Left ventricle myocardium inferior (tissue), 1 donor: ENCODE measurements at regions not wholly inside any gene's neighbourhood (a gene's known extent, or its start where the extent isn't known, plus 50 kb on each side); places are given as distances from the start of the nearest gene placed in this dataset.

ENCODE experiments used
- DNase-seq: peaks from one replicate; pipeline ENCODE4 v3.0.0-alpha.2; 2020
- H3K27ac ChIP-seq: fragments of 200-600 bp; replicated peaks from 2 replicates; pipeline ENCODE4 v1.8.0; 2021
- H3K27me3 ChIP-seq: fragments of 200-600 bp; 2 replicates; pipeline ENCODE4 v1.8.0; 2021; ENCODE audit warnings: low read depth
- H3K36me3 ChIP-seq: fragments of 200-600 bp; 2 replicates; pipeline ENCODE4 v1.8.0; 2021
- H3K4me1 ChIP-seq: fragments of 200-600 bp; 2 replicates; pipeline ENCODE4 v1.8.0; 2021
- H3K4me3 ChIP-seq: fragments of 200-600 bp; 2 replicates; pipeline ENCODE4 v1.8.0; 2021; ENCODE audit warnings: mild to moderate bottlenecking, moderate library complexity
- H3K9me3 ChIP-seq: fragments of 200-600 bp; replicated peaks from 2 replicates; pipeline ENCODE4 v1.8.0; 2021
- intact Hi-C: fragments of 100-400 bp; cut with micrococcal nuclease; formaldehyde crosslinking; loops from one replicate; pipeline ENCODE4 v1.11.0; 2022
- TF ChIP-seq, protein P1 (sequence below): fragments of 200-600 bp; IDR thresholded peaks from 2 replicates; pipeline ENCODE4 v1.8.0; 2021; ENCODE audit warnings: antibody characterized with exemption, mild to moderate bottlenecking, borderline replicate concordance
- donor health status: DM: no; HTN: yes; CAD: no; lungs with severe emphysema.

DNA sequence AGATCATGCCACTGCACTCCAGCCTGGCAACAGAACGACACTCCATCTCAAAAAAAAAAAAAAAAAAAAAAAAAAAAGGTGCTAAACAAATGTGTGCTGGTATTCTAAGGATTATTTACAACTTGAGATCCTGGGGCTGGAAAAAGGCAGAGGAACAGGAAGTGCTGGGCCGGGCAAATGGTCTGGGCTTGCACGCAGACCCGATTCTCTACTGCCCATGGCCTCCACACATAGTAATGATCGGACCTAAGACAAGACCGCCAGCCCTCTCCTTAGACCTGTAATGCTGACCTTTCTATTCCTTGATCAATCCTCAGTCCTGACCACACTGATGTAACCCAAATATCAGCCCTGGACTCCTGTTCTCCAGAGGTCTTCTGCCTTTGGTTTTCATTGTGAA is 67.8 kb downstream of the EFNB1 start:
- Histone ChIP-seq H3K36me3 (no peaks in the 10 kb centered on the region), H3K9me3 (no peaks in the 10 kb centered on the region), H3K4me1 (peaks cover 44% of the 10 kb centered on the region), H3K27me3 (no peaks in the 10 kb centered on the region), H3K27ac (peak overlapping the region; percentile 94), H3K4me3 (no peak overlapping the region)
- DNase-seq, result no peak
- TF ChIP-seq, protein P1, sequence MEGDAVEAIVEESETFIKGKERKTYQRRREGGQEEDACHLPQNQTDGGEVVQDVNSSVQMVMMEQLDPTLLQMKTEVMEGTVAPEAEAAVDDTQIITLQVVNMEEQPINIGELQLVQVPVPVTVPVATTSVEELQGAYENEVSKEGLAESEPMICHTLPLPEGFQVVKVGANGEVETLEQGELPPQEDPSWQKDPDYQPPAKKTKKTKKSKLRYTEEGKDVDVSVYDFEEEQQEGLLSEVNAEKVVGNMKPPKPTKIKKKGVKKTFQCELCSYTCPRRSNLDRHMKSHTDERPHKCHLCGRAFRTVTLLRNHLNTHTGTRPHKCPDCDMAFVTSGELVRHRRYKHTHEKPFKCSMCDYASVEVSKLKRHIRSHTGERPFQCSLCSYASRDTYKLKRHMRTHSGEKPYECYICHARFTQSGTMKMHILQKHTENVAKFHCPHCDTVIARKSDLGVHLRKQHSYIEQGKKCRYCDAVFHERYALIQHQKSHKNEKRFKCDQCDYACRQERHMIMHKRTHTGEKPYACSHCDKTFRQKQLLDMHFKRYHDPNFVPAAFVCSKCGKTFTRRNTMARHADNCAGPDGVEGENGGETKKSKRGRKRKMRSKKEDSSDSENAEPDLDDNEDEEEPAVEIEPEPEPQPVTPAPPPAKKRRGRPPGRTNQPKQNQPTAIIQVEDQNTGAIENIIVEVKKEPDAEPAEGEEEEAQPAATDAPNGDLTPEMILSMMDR, result no peak
- intact Hi-C loops, result no loop called here

DNA sequence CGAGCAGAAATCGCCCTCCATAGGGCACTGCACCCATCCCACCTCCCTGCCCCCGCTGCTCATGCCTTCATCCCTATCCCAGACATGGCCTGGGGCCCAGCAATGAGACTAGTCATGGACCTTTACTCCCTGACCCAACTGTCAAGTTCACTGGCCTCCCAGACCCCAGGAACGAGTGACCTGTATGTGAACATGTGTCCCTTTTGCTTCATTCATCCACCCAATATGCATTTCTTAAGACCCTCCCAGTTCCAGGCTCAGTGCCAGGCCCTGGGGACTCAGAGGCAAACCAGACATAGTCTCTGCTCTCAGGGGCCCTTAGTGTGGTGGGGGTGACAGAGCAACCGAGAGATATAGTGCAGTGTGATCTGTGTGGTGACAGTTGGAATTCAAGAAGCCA is 67.0 kb downstream of the EFNB1 start:
- DNase-seq, result no peak
- H3K36me3 ChIP-seq, result no peaks in the 10 kb centered on the region
- intact Hi-C loops, result no loop called here
- H3K9me3 ChIP-seq, result no peaks in the 10 kb centered on the region
- no peaks in the 10 kb centered on the region for H3K27me3 ChIP-seq
- TF ChIP-seq, protein P1, result no peak
- H3K4me3 ChIP-seq, result peak overlapping the region; percentile 52
- peaks cover 44% of the 10 kb centered on the region for H3K4me1 ChIP-seq
- H3K27ac ChIP-seq, result peak overlapping the region; percentile 94

DNA sequence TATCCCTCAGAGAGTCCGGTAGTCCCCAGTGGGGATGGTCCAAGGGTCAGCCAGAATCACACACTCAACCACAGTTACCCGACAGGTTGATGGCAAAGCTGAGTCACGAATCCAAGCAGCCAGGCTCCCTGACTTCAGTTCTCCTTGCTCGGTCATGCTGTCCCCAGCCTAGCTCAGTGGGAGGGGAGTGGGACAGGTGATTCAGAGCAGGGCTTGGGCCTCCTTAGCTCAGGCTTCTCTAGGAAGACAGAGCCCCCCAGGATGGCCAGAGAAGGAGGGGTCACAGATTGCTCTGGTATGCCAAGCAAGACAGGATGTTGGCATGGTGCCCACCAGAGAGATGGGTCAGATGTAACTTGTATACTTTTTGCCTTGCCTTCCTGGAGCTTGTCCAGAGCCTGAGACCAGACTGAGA is 66.5 kb downstream of the EFNB1 start:
- Histone ChIP-seq H3K4me1 (peaks cover 44% of the 10 kb centered on the region), H3K4me3 (peak overlapping the region; percentile 52), H3K9me3 (no peaks in the 10 kb centered on the region), H3K36me3 (no peaks in the 10 kb centered on the region), H3K27me3 (no peaks in the 10 kb centered on the region), H3K27ac (peak overlapping the region; percentile 94)
- TF ChIP-seq, protein P1, result no peak
- no peak for DNase-seq
- intact Hi-C loops, result no loop called here

DNA sequence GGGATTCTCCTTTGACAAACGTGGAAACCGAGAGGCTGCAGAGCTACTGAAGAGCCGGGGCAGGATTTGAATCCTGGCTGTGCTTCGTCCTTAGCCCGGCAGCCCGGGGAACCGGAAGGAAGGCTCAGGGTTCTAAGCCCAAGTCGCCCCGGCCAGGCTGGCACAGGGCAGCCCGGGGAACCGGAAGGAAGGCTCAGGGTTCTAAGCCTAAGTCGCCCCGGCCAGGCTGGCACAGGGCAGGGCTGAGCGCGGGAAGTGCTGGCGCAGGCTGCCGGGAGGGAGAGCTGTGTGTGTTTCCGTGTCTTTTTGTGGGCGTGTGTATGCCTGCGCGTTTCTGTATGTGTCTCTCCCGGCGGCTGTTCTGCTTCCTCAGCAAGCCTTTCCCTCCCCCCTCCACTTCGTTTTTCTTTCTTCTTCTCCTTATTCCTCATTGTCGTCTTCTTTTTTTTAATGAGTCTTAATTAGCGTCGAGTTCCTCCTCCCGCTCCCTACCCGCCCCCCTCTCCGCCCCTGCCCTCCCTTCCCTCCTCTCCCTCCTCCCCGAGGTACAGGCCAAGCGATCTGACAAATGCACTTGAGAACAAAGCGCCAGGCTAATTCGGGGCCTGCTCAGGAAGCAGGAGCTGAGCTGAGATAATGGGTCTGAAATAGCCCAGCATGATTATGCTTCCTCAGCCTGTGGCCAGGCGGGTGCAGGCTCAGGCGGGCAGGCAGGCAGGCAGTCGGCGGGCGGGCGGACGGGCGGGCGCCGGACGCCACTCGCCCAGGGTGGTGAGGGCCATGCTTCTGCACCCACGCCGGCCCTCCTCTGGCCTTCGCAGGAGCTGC is 65.9 kb downstream of the EFNB1 start:
- TF ChIP-seq, protein P1, result no peak
- Histone ChIP-seq H3K4me1 (peaks cover 44% of the 10 kb centered on the region), H3K27me3 (no peaks in the 10 kb centered on the region), H3K36me3 (no peaks in the 10 kb centered on the region), H3K4me3 (peak overlapping the region; percentile 52), H3K9me3 (no peaks in the 10 kb centered on the region), H3K27ac (peak overlapping the region; percentile 94)
- intact Hi-C loops, result no loop called here
- peak; percentile 62 for DNase-seq

DNA sequence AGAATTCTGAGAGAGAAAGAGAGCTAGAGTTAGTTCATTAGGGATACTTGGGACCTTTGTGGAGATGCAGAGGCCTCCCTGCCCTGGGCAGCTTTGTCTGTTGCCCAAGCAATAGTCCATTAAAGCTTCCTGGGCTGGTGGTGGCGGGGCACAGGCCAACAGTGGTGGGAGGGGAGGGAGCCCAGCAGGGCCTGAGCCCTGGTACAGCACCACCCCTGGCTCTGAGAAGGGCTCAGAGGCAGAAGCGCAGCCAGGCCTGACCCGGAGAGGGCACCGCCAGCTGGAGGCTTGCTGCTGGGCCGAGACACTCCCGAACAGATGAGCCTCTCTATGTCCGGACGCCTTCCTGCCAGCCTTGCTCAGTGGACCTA is 65.3 kb downstream of the EFNB1 start:
- no peak for DNase-seq
- H3K4me1 ChIP-seq, result peaks cover 44% of the 10 kb centered on the region
- peak overlapping the region; percentile 94 for H3K27ac ChIP-seq
- intact Hi-C loops, result no loop called here
- H3K36me3 ChIP-seq, result no peaks in the 10 kb centered on the region
- H3K4me3 ChIP-seq, result peak overlapping the region; percentile 52
- no peaks in the 10 kb centered on the region for H3K27me3 ChIP-seq
- H3K9me3 ChIP-seq, result no peaks in the 10 kb centered on the region
- TF ChIP-seq, protein P1, result no peak
